Keratinocyte (primary cell): ENCODE measurements at regions not wholly inside any gene's neighbourhood (a gene's known extent, or its start where the extent isn't known, plus 50 kb on each side); places are given as distances from the start of the nearest gene placed in this dataset.

Source experiments
- DNase-seq: peaks from one replicate; pipeline ENCODE4 v3.0.0-alpha.2; 2011; ENCODE audit warnings: low read depth, missing footprints, low spot score
- FAIRE-seq: peaks from 2 replicates; lab custom pipeline; 2011; peaks lifted over from hg19 to GRCh38; lab: Jason Lieb, UNC
- H2AFZ ChIP-seq: 2 replicates; pipeline ENCODE4 v1.6.0; 2012; ENCODE audit warnings: low read length, control low read depth, inconsistent platforms; ENCODE audit not compliant: control insufficient read depth
- H3K27ac ChIP-seq: 2 replicates; pipeline ENCODE4 v1.5.1; 2011; ENCODE audit warnings: low read length; ENCODE audit not compliant: control insufficient read depth, insufficient read depth
- H3K27me3 ChIP-seq: 3 replicates; pipeline ENCODE4 v1.6.0; 2011; ENCODE audit warnings: low read length; ENCODE audit not compliant: control insufficient read depth, insufficient read depth; ENCODE audit errors: extremely low read depth
- H3K36me3 ChIP-seq, 2 experiments: 2 replicates in 1 of 2; 3 replicates in 1 of 2; pipeline ENCODE4 v1.5.1; 2011; ENCODE audit warnings: low read length in 2 of 2, mild to moderate bottlenecking in 1 of 2; ENCODE audit not compliant: control insufficient read depth in 2 of 2, insufficient read depth in 2 of 2; ENCODE audit errors: extremely low read depth in 1 of 2
- H3K4me1 ChIP-seq: 3 replicates; pipeline ENCODE4 v1.5.1; 2011; ENCODE audit warnings: low read length; ENCODE audit not compliant: control insufficient read depth, insufficient read depth; ENCODE audit errors: extremely low read depth
- H3K4me2 ChIP-seq: 3 replicates; pipeline ENCODE4 v1.6.0; 2011; ENCODE audit warnings: low read depth, low read length; ENCODE audit not compliant: control insufficient read depth, insufficient read depth; ENCODE audit errors: extremely low read depth
- H3K4me3 ChIP-seq, 3 experiments: fragments of 200-600 bp in 1 of 3; sonication (generic) in 1 of 3; 2 replicates in 2 of 3; 3 replicates in 1 of 3; pipeline ENCODE4 v1.5.1; 2011 to 2016; ENCODE audit warnings: low read length in 3 of 3, mild to moderate bottlenecking in 3 of 3, control low read depth in 2 of 3, inconsistent platforms in 1 of 3, low read depth in 1 of 3, mixed read lengths in 1 of 3, mixed run types in 1 of 3, moderate library complexity in 1 of 3; ENCODE audit not compliant: control insufficient read depth in 2 of 3, insufficient read depth in 2 of 3; ENCODE audit errors: extremely low read depth in 1 of 3
- H3K79me2 ChIP-seq: 2 replicates; pipeline ENCODE4 v1.6.0; 2012; ENCODE audit warnings: low read length; ENCODE audit not compliant: control insufficient read depth, insufficient read depth
- H3K9ac ChIP-seq: 3 replicates; pipeline ENCODE4 v1.6.0; 2011; ENCODE audit warnings: low read length; ENCODE audit not compliant: control insufficient read depth, insufficient read depth; ENCODE audit errors: extremely low read depth
- H3K9me1 ChIP-seq: 3 replicates; pipeline ENCODE4 v1.6.0; 2011; ENCODE audit warnings: low read length; ENCODE audit not compliant: control insufficient read depth, insufficient read depth; ENCODE audit errors: extremely low read depth
- H3K9me3 ChIP-seq: 2 replicates; pipeline ENCODE4 v1.5.1; 2012; ENCODE audit warnings: low read depth, low read length; ENCODE audit not compliant: control insufficient read depth
- H4K20me1 ChIP-seq: 3 replicates; pipeline ENCODE4 v1.6.0; 2011; ENCODE audit warnings: low read length; ENCODE audit not compliant: control insufficient read depth, insufficient read depth; ENCODE audit errors: extremely low read depth
- EZH2 ChIP-seq: IDR thresholded peaks from one replicate; pipeline ENCODE4 v1.6.1; 2012; ENCODE audit warnings: inconsistent platforms, mild to moderate bottlenecking, low read length, moderate library complexity
- dilution Hi-C: fragments of 300-500 bp; cut with MboI; formaldehyde crosslinking; loops from one replicate; pipeline ENCODE4 v1.7.0; 2020; ENCODE audit warnings: low sequenced_read_pairs; ENCODE audit not compliant: extremely low pct_ligation_motif_present
- TF ChIP-seq, protein P1 (sequence below), 3 experiments: IDR thresholded peaks in 1 of 3; conservative IDR thresholded peaks in 1 of 3; optimal IDR thresholded peaks in 1 of 3; 2 replicates in 2 of 3; 3 replicates in 1 of 3; pipeline versions ENCODE3 to v1.5.1; 2011; ENCODE audit warnings: low read length in 3 of 3, mild to moderate bottlenecking in 3 of 3, moderate library complexity in 2 of 3, control low read depth in 1 of 3, inconsistent platforms in 1 of 3; ENCODE audit not compliant: insufficient read depth in 2 of 3; ENCODE audit errors: extremely low read depth in 1 of 3

GRCh38 chr10:91726355-91726754, 71.9 kb upstream of the TNKS2 start:
- Histone ChIP-seq H3K4me2 (no peak overlapping the region), H3K9me3 (no peaks in the 10 kb centered on the region), H3K9me1 (no peaks in the 10 kb centered on the region), H2AFZ (no peak overlapping the region), H3K4me1 (no peaks in the 10 kb centered on the region), H4K20me1 (no peaks in the 10 kb centered on the region), H3K27ac (no peak overlapping the region), H3K4me3 (no peak overlapping the region), H3K79me2 (no peaks in the 10 kb centered on the region), H3K9ac (no peak overlapping the region), H3K36me3 (no peaks in the 10 kb centered on the region), H3K27me3 (no peaks in the 10 kb centered on the region)
- FAIRE-seq = no peak
- DNase-seq = no peak
- TF ChIP-seq, protein P1, sequence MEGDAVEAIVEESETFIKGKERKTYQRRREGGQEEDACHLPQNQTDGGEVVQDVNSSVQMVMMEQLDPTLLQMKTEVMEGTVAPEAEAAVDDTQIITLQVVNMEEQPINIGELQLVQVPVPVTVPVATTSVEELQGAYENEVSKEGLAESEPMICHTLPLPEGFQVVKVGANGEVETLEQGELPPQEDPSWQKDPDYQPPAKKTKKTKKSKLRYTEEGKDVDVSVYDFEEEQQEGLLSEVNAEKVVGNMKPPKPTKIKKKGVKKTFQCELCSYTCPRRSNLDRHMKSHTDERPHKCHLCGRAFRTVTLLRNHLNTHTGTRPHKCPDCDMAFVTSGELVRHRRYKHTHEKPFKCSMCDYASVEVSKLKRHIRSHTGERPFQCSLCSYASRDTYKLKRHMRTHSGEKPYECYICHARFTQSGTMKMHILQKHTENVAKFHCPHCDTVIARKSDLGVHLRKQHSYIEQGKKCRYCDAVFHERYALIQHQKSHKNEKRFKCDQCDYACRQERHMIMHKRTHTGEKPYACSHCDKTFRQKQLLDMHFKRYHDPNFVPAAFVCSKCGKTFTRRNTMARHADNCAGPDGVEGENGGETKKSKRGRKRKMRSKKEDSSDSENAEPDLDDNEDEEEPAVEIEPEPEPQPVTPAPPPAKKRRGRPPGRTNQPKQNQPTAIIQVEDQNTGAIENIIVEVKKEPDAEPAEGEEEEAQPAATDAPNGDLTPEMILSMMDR (optimal IDR thresholded peaks at IDR 0.05 in 1 of 3, IDR thresholded peaks at IDR 0.05 in 1 of 3, conservative IDR thresholded peaks at IDR 0.05 in 1 of 3; ENCODE audit: extremely low read depth in 1 of 3, insufficient read depth in 2 of 3, low read length in 3 of 3) = no peak
- no peak for TF ChIP-seq EZH2
- dilution Hi-C loops = no loop called here

GRCh38 chr10:91724933-91725332, 73.3 kb upstream of the TNKS2 start:
- no peak overlapping the region for H3K27ac ChIP-seq
- H3K4me1 ChIP-seq = no peaks in the 10 kb centered on the region
- no peak overlapping the region for H3K9ac ChIP-seq
- H3K27me3 ChIP-seq = no peaks in the 10 kb centered on the region
- dilution Hi-C loops = no loop called here
- no peak for TF ChIP-seq EZH2
- TF ChIP-seq, protein P1 (optimal IDR thresholded peaks at IDR 0.05 in 1 of 3, IDR thresholded peaks at IDR 0.05 in 1 of 3, conservative IDR thresholded peaks at IDR 0.05 in 1 of 3; ENCODE audit: extremely low read depth in 1 of 3, insufficient read depth in 2 of 3, low read length in 3 of 3) = no peak
- no peaks in the 10 kb centered on the region for H3K79me2 ChIP-seq
- H4K20me1 ChIP-seq = no peaks in the 10 kb centered on the region
- no peak for DNase-seq
- H3K36me3 ChIP-seq = no peaks in the 10 kb centered on the region
- H3K9me1 ChIP-seq = no peaks in the 10 kb centered on the region
- FAIRE-seq = no peak
- no peak overlapping the region for H3K4me2 ChIP-seq
- H2AFZ ChIP-seq = no peak overlapping the region
- no peaks in the 10 kb centered on the region for H3K9me3 ChIP-seq
- H3K4me3 ChIP-seq = no peak overlapping the region
